K562 (cell line): ENCODE measurements at regions not wholly inside any gene's neighbourhood (a gene's known extent, or its start where the extent isn't known, plus 50 kb on each side); places are given as distances from the start of the nearest gene placed in this dataset.

Experiments
- ATAC-seq: fragments of 200-7000 bp; cut with Tn5 transposase; 3 replicates; pipeline ENCODE4 v1.9.1; 2020; ENCODE audit warnings: moderate library complexity
- BruUV-seq: library from RNA; stranded (reverse); fragments of 400-500 nt; replicated peaks from 2 replicates; lab custom pipeline; 2021; lab: Mats Ljungman, UMichigan
- CTCF ChIA-PET: fragments of 300-600 bp; formaldehyde crosslinking; extraction: SDS; loops from one replicate; lab custom pipeline; 2021; ENCODE audit warnings: low intra/inter-chr PET ratio; lab: Yijun Ruan, JAX
- POLR2A ChIA-PET: fragments of 300-600, 350-650 bp; sonication (Branson Sonifier 250); formaldehyde crosslinking; extraction: SDS; loops from one replicate; lab custom pipeline; 2021; ENCODE audit warnings: antibody characterized with exemption, inconsistent platforms; lab: Yijun Ruan, JAX
- DNase-seq, 4 experiments: peaks; one replicate each; pipeline versions ENCODE4 v3.0.0 to v3.0.0-alpha.2; 2011 to 2018; ENCODE audit warnings: low spot score in 3 of 4, mixed read lengths in 3 of 4; ENCODE audit errors: extremely low read depth in 1 of 4
- FAIRE-seq: peaks from 2 replicates; lab custom pipeline; 2011; peaks lifted over from hg19 to GRCh38; lab: Jason Lieb, UNC
- H2AFZ ChIP-seq: 2 replicates; pipeline ENCODE4 v1.6.0; 2011; ENCODE audit warnings: low read depth, low read length, control low read depth, inconsistent platforms
- H3K27ac ChIP-seq: fragments of 200-600 bp; 3 replicates; pipeline ENCODE4 v1.8.0; 2011; ENCODE audit warnings: low read depth, mild to moderate bottlenecking, control low read depth, inconsistent platforms, low read length, moderate library complexity, mixed read lengths; ENCODE audit errors: extremely low read depth
- H3K27me3 ChIP-seq, 2 experiments: fragments of 300-600 bp in 1 of 2; 2 replicates in 1 of 2; 3 replicates in 1 of 2; pipeline versions ENCODE4 v1.6.0 to v1.8.0; 2011; ENCODE audit warnings: inconsistent platforms in 2 of 2, low read length in 2 of 2, mild to moderate bottlenecking in 1 of 2, mixed read lengths in 1 of 2, moderate library complexity in 1 of 2; ENCODE audit not compliant: control insufficient read depth in 2 of 2, insufficient read depth in 2 of 2
- H3K36me3 ChIP-seq: fragments of 300-600 bp; 3 replicates; pipeline ENCODE4 v1.8.0; 2011; ENCODE audit warnings: mild to moderate bottlenecking, low read length, inconsistent platforms; ENCODE audit not compliant: control insufficient read depth, insufficient read depth
- H3K4me1 ChIP-seq, 2 experiments: fragments of 200-600 bp in 1 of 2; replicated peaks in 1 of 2; 2 replicates in 1 of 2; 3 replicates in 1 of 2; pipeline versions ENCODE4 v1.5.1 to v1.8.0; 2011; ENCODE audit warnings: inconsistent platforms in 2 of 2, low read length in 2 of 2, mild to moderate bottlenecking in 1 of 2, mixed read lengths in 1 of 2, moderate library complexity in 1 of 2; ENCODE audit not compliant: control insufficient read depth in 2 of 2, insufficient read depth in 2 of 2
- H3K4me2 ChIP-seq: 2 replicates; pipeline ENCODE4 v1.6.1; 2011; ENCODE audit warnings: low read length, control low read depth, inconsistent platforms, mixed read lengths; ENCODE audit not compliant: insufficient read depth
- H3K4me3 ChIP-seq: fragments of 200-600 bp; sonication (generic), shearing (Covaris generic); 2 replicates; pipeline ENCODE4 v1.5.1; 2016; ENCODE audit warnings: control low read depth, inconsistent platforms
- H3K79me2 ChIP-seq: fragments of 200-600 bp; 3 replicates; pipeline ENCODE4 v1.8.0; 2011; ENCODE audit warnings: low read length, inconsistent platforms; ENCODE audit not compliant: control insufficient read depth, insufficient read depth
- H3K9ac ChIP-seq, 2 experiments: 2 replicates each; pipeline versions ENCODE4 v1.6.0 to v1.6.1; 2011; ENCODE audit warnings: low read depth in 2 of 2, low read length in 2 of 2, control low read depth in 1 of 2, inconsistent platforms in 1 of 2, mild to moderate bottlenecking in 1 of 2, mixed read lengths in 1 of 2; ENCODE audit not compliant: insufficient read depth in 1 of 2
- H3K9me1 ChIP-seq: one replicate; pipeline ENCODE4 v1.6.0; 2011; ENCODE audit warnings: inconsistent platforms, mild to moderate bottlenecking, low read length, moderate library complexity; ENCODE audit not compliant: control insufficient read depth, insufficient read depth
- H3K9me3 ChIP-seq: replicated peaks from 2 replicates; pipeline ENCODE4 v1.5.1; 2011; ENCODE audit warnings: low read depth, low read length, inconsistent platforms; ENCODE audit not compliant: control insufficient read depth, insufficient read depth
- H4K20me1 ChIP-seq: replicated peaks from 2 replicates; pipeline ENCODE4 v1.6.1; 2011; ENCODE audit warnings: low read length, inconsistent platforms, mixed read lengths; ENCODE audit not compliant: control insufficient read depth, insufficient read depth
- DIDO1 ChIP-seq: fragments of 450-650 bp; IDR thresholded peaks from 2 replicates; pipeline ENCODE4 v1.6.1; 2016; ENCODE audit warnings: low read depth, missing biosample characterization, missing genetic modification characterization
- HLTF ChIP-seq: fragments of 450-650 bp; IDR thresholded peaks from 2 replicates; pipeline ENCODE4 v1.6.1; 2016
- HNRNPH1 ChIP-seq: fragments of 200-400 bp; formaldehyde crosslinking; optimal IDR thresholded peaks from 2 replicates; pipeline ENCODE3; 2017; ENCODE audit warnings: low read depth, mild to moderate bottlenecking, low read length, moderate library complexity
- SMAD3 ChIP-seq: fragments of 450-650 bp; formaldehyde crosslinking; conservative IDR thresholded peaks from 2 replicates; pipeline ENCODE4 v1.4.0; 2020; ENCODE audit warnings: mild to moderate bottlenecking
- U2AF2 ChIP-seq: fragments of 200-400 bp; formaldehyde crosslinking; optimal IDR thresholded peaks from 2 replicates; pipeline ENCODE3; 2017; ENCODE audit warnings: low read depth, mild to moderate bottlenecking, low read length
- ZNF212 ChIP-seq: fragments of 450-650 bp; formaldehyde crosslinking; IDR thresholded peaks from 2 replicates; pipeline ENCODE4 v1.4.0; 2020; ENCODE audit warnings: mild to moderate bottlenecking
- WGBS: fragments of 100-300 bp; shearing (Covaris generic); methylation state at CpG from one replicate; pipeline ENCODE4 v1.1.6; 2016; ENCODE audit warnings: low coverage, mixed read lengths; ENCODE audit not compliant: insufficient coverage; ENCODE audit errors: missing lambda C conversion rate; 5-methylcytosine and 5-hydroxymethylcytosine counted together
- in situ Hi-C: fragments of 300-500 bp; cut with MboI; formaldehyde crosslinking; loops from 4 replicates; pipeline ENCODE4 v1.15.0; 2018; ENCODE audit warnings: inconsistent platforms, mixed read lengths
- intact Hi-C: fragments of 100-400 bp; cut with micrococcal nuclease; formaldehyde crosslinking; loops from 2 replicates; pipeline ENCODE4 v1.14.2; 2022
- TF ChIP-seq, protein P1 (sequence below), 2 experiments: fragments of 450-650 bp in 1 of 2; sonication (generic) in 1 of 2; formaldehyde crosslinking in 1 of 2; IDR thresholded peaks; 2 replicates each; pipeline versions ENCODE4 v1.7.1 to v1.9.0; 2016 to 2022; ENCODE audit warnings: inconsistent platforms in 1 of 2, mild to moderate bottlenecking in 1 of 2, missing genetic modification reagents in 1 of 2

DNA sequence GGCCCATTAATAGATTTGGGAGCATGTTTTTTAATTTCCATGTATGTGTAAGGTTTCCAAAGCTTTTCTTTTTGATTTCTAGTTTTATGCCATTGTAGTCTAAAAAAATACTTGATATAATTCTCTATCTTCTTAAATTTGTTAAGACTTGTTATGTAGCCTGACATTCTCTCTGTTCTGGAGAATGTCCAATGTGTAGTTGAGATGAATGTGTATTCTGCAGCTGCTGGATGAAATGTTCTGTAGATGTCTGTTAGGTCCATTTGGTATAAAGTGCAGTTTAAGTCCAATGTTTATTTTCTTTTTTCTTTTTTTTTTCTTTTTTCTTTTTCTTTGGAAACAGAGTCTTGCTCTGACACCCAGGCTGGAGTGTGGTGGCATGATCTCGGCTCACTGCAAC lies 378.5 kb upstream of the MAD2L1 start:
- ChIA-PET CTCF (no interaction called here), POLR2A (no interaction called here)
- TF ChIP-seq DIDO1 (no peak), ZNF212 (no peak), SMAD3 (CRISPR knock-in tag) (no peak), HNRNPH1 (no peak), U2AF2 (no peak), HLTF (no peak)
- TF ChIP-seq, protein P1, sequence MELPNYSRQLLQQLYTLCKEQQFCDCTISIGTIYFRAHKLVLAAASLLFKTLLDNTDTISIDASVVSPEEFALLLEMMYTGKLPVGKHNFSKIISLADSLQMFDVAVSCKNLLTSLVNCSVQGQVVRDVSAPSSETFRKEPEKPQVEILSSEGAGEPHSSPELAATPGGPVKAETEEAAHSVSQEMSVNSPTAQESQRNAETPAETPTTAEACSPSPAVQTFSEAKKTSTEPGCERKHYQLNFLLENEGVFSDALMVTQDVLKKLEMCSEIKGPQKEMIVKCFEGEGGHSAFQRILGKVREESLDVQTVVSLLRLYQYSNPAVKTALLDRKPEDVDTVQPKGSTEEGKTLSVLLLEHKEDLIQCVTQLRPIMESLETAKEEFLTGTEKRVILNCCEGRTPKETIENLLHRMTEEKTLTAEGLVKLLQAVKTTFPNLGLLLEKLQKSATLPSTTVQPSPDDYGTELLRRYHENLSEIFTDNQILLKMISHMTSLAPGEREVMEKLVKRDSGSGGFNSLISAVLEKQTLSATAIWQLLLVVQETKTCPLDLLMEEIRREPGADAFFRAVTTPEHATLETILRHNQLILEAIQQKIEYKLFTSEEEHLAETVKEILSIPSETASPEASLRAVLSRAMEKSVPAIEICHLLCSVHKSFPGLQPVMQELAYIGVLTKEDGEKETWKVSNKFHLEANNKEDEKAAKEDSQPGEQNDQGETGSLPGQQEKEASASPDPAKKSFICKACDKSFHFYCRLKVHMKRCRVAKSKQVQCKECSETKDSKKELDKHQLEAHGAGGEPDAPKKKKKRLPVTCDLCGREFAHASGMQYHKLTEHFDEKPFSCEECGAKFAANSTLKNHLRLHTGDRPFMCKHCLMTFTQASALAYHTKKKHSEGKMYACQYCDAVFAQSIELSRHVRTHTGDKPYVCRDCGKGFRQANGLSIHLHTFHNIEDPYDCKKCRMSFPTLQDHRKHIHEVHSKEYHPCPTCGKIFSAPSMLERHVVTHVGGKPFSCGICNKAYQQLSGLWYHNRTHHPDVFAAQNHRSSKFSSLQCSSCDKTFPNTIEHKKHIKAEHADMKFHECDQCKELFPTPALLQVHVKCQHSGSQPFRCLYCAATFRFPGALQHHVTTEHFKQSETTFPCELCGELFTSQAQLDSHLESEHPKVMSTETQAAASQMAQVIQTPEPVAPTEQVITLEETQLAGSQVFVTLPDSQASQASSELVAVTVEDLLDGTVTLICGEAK (IDR thresholded peaks at IDR 0.05) = no peak
- TF ChIP-seq, protein P1 (CRISPR knock-in tag; IDR thresholded peaks at IDR 0.05) = no peak
- Histone ChIP-seq H3K27me3 (no peaks in the 10 kb centered on the region), H3K4me1 (no peaks in the 10 kb centered on the region), H3K27ac (no peak overlapping the region), H3K36me3 (no peaks in the 10 kb centered on the region), H3K9ac (no peak overlapping the region), H3K9me1 (no peaks in the 10 kb centered on the region), H3K4me3 (no peak overlapping the region), H3K4me2 (no peak overlapping the region), H3K79me2 (no peaks in the 10 kb centered on the region), H3K9me3 (no peaks in the 10 kb centered on the region; the same call in 1 of the 2 replicates), H2AFZ (no peak overlapping the region), H4K20me1 (no peaks in the 10 kb centered on the region)
- in situ Hi-C loops = no loop called here
- no peak for ATAC-seq
- DNase-seq = no peak
- no peak for FAIRE-seq
- no CpG with 5 or more reads among the region's 1 CpG for WGBS
- intact Hi-C loops = no loop called here
- no TSS peak for BruUV-seq
